ENCODE measurements at regions not wholly inside any gene's neighbourhood (a gene's known extent, or its start where the extent isn't known, plus 50 kb on each side); places are given as distances from the start of the nearest gene placed in this dataset.

DNA sequence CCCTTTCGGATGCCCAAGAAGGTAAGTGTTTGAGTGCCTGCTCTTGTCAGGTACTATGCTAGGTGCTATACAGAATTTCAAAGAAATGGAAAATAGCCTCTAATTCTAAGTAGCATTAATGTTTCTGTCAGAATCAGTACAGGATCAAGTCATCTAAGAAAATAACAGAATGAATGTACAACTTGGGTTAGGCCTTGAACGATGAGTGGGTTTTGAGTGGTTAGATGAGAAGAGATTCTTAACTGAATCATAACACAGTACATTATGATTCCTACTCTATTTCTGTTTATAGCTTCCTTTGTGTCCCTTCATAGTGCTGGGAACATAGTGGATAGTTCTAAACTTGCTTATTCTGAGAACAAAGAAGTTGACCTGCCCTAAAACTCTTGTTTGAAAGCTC is 253.9 kb downstream of the GLUD2 start:
- intact Hi-C loops (cut with DNase I): no loop called here
- 88% methylated on average over 2 of the region's 2 CpGs for WGBS (ENCODE audit: insufficient coverage, low coverage, low lambda C conversion rate, missing lambda C conversion rate)
- H3K27ac ChIP-seq: no peak overlapping the region
- no peaks in the 10 kb centered on the region for H3K4me1 ChIP-seq
- DNase-seq (no peak), ATAC-seq (no peak)
- H3K4me3 ChIP-seq: no peak overlapping the region
- H3K9me3 ChIP-seq: no peaks in the 10 kb centered on the region
- H3K36me3 ChIP-seq: no peaks in the 10 kb centered on the region
- no peaks in the 10 kb centered on the region for H3K27me3 ChIP-seq
- no peak for TF ChIP-seq POLR2A (IDR thresholded peaks at IDR 0.05)
- no peak for TF ChIP-seq CTCF (IDR thresholded peaks at IDR 0.05)

DNA sequence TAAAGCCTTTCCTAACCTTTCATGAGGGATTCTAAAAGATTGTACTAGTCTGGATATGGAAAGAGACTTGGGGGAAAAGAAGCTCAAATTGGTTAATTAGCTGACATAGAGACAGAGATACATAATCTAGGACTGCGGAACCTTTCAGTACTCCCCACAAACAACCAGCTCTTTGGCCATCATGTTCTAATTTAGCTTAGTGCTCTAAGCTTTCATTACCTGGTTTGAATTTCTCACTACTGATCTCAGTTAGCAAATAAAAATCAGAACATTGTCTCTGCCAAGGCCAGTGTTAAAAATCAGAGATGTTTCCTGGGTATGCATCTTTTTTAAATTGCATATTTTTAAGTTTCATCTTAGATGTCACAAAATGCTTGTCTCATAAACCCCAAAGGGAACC is 254.4 kb downstream of the GLUD2 start:
- H3K4me1 ChIP-seq: no peaks in the 10 kb centered on the region
- H3K27me3 ChIP-seq: no peaks in the 10 kb centered on the region
- no peak for ATAC-seq
- H3K36me3 ChIP-seq: no peaks in the 10 kb centered on the region
- 83% methylated on average over 1 of the region's 1 CpG for WGBS (ENCODE audit: insufficient coverage, low coverage, low lambda C conversion rate, missing lambda C conversion rate)
- H3K4me3 ChIP-seq: no peak overlapping the region
- H3K9me3 ChIP-seq: no peaks in the 10 kb centered on the region
- H3K27ac ChIP-seq: no peak overlapping the region
- no peak for TF ChIP-seq CTCF (IDR thresholded peaks at IDR 0.05)
- TF ChIP-seq POLR2A (IDR thresholded peaks at IDR 0.05): no peak
- intact Hi-C loops (cut with DNase I): no loop called here
- DNase-seq: no peak

DNA sequence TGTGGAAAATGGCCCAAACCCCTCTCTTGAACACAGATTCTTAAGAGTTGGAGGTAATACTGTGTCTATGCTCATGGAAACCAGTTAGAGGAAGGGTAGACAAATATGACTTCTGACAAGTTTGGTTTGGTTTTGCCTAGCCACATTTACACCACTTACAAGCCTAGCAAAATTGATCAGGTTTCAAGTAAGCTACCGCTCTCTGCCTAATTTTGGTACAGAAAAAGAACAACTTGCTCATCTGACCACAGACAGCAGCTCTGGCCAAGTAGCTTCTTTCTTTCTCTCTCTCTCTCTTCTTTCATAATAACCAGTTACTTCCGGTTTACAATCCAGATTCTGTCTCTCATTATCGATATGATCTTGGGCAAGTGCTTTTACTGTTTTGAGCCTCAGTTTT is 260.0 kb downstream of the GLUD2 start:
- H3K36me3 ChIP-seq: no peaks in the 10 kb centered on the region
- ATAC-seq (no peak), DNase-seq (no peak)
- no peaks in the 10 kb centered on the region for H3K27me3 ChIP-seq
- H3K27ac ChIP-seq: no peak overlapping the region
- no peak overlapping the region for H3K4me3 ChIP-seq
- H3K4me1 ChIP-seq: no peaks in the 10 kb centered on the region
- TF ChIP-seq CTCF (IDR thresholded peaks at IDR 0.05) (no peak), POLR2A (IDR thresholded peaks at IDR 0.05) (no peak)
- WGBS (ENCODE audit: insufficient coverage, low coverage, low lambda C conversion rate, missing lambda C conversion rate): 46% methylated on average over 3 of the region's 3 CpGs
- H3K9me3 ChIP-seq: no peaks in the 10 kb centered on the region
- intact Hi-C loops (cut with DNase I): no loop called here

DNA sequence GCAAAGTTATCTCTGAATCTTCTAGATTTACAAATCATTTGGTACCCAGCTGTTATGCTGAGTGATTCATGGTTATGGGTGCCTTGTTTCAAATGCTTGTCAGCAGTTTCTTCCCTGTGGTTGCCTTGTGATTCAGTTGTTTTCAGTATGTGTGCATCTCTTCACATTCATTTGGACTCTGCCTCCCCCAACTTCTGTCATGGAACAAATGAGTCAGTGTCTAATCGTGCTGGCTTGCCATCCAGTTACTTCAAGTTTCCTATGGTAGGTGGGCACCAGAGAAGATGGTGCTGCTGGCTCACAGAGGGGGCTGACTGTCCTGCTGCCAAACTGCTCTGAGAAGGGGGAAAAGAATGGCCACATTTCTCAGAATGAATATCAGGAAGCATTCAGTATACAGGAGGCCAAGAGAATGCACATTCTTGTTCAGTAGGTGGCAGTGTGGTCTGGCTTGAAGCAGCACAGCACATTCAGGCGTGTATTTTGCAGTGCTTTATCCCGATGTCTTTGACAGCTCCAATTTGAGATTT is 260.9 kb downstream of the GLUD2 start:
- ATAC-seq (peak; percentile 58 to 85 (median 80)), DNase-seq (peak in 1 of 3 donors; percentile 14)
- intact Hi-C loops (cut with DNase I): no loop called here
- H3K9me3 ChIP-seq: no peaks in the 10 kb centered on the region
- WGBS (ENCODE audit: insufficient coverage, low coverage, low lambda C conversion rate, missing lambda C conversion rate): 13% methylated on average over 3 of the region's 3 CpGs
- no peaks in the 10 kb centered on the region for H3K4me1 ChIP-seq
- H3K4me3 ChIP-seq: no peak overlapping the region
- no peaks in the 10 kb centered on the region for H3K36me3 ChIP-seq
- no peak for TF ChIP-seq POLR2A (IDR thresholded peaks at IDR 0.05)
- TF ChIP-seq CTCF (IDR thresholded peaks at IDR 0.05): peak; percentile 30 to 54 (median 41)
- no peak overlapping the region for H3K27ac ChIP-seq
- H3K27me3 ChIP-seq: no peaks in the 10 kb centered on the region

DNA sequence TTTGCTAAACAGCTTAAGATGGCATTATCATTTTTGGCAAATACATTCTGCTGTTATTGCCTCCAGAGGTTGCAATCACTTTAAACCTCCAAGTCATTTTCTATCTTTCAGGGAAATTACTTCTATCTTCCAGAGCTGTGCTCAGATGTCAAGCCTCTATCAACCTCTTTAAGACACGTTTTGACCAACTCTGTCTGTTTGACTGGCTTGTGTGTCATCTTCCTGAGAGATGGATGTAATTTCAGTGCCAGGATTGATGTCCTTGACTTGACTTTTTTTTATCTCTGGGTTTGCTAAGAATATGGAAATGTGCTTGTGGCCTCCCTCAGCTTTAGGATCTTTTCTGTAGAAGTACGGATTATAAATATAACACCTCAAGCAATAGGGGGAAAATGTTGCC is 263.4 kb downstream of the GLUD2 start:
- Histone ChIP-seq H3K27me3 (no peaks in the 10 kb centered on the region), H3K4me1 (no peaks in the 10 kb centered on the region), H3K27ac (no peak overlapping the region), H3K4me3 (no peak overlapping the region), H3K9me3 (no peaks in the 10 kb centered on the region), H3K36me3 (no peaks in the 10 kb centered on the region)
- no peak for DNase-seq
- intact Hi-C loops (cut with DNase I): no loop called here
- no peak for ATAC-seq
- TF ChIP-seq POLR2A (IDR thresholded peaks at IDR 0.05) (no peak), CTCF (IDR thresholded peaks at IDR 0.05) (no peak)
- 45% methylated on average over 2 of the region's 2 CpGs for WGBS (ENCODE audit: insufficient coverage, low coverage, low lambda C conversion rate, missing lambda C conversion rate)
